Retinal pigment epithelial cell (primary cell): ENCODE measurements at regions not wholly inside any gene's neighbourhood (a gene's known extent, or its start where the extent isn't known, plus 50 kb on each side); places are given as distances from the start of the nearest gene placed in this dataset.

Experiments used
- DNase-seq: peaks from one replicate; pipeline ENCODE4 v3.0.0-alpha.2; 2010; ENCODE audit warnings: low read depth
- H3K4me3 ChIP-seq: 2 replicates; pipeline ENCODE4 v1.5.1; 2011; ENCODE audit warnings: mild to moderate bottlenecking, low read length, control low read depth, moderate library complexity
- TF ChIP-seq, protein P1 (sequence below): conservative IDR thresholded peaks from 2 replicates; pipeline ENCODE4 v1.5.1; 2011; ENCODE audit warnings: low read depth, low read length, control low read depth, inconsistent platforms

DNA sequence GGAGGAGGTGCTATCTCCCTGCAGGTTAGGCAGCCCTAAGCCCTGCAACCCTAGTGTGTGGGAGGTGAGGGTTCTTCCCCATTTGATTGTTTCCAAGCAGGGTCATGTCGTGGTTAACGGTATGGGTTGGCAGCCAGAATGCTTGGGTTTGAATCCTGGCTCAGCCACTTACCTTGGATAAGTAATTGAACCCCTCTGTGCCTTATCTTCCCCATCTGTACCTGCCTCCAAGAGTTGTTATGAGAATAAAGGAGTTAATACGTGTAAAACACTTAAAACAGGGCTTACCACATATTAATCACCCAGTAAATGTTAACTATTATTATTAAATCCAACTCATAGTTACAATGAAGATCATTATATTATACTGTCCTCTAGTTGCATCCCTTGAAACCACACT is 52.2 kb upstream of the SPATA31E1 start:
- DNase-seq: no peak
- no peak overlapping the region for H3K4me3 ChIP-seq
- TF ChIP-seq, protein P1, sequence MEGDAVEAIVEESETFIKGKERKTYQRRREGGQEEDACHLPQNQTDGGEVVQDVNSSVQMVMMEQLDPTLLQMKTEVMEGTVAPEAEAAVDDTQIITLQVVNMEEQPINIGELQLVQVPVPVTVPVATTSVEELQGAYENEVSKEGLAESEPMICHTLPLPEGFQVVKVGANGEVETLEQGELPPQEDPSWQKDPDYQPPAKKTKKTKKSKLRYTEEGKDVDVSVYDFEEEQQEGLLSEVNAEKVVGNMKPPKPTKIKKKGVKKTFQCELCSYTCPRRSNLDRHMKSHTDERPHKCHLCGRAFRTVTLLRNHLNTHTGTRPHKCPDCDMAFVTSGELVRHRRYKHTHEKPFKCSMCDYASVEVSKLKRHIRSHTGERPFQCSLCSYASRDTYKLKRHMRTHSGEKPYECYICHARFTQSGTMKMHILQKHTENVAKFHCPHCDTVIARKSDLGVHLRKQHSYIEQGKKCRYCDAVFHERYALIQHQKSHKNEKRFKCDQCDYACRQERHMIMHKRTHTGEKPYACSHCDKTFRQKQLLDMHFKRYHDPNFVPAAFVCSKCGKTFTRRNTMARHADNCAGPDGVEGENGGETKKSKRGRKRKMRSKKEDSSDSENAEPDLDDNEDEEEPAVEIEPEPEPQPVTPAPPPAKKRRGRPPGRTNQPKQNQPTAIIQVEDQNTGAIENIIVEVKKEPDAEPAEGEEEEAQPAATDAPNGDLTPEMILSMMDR: no peak

DNA sequence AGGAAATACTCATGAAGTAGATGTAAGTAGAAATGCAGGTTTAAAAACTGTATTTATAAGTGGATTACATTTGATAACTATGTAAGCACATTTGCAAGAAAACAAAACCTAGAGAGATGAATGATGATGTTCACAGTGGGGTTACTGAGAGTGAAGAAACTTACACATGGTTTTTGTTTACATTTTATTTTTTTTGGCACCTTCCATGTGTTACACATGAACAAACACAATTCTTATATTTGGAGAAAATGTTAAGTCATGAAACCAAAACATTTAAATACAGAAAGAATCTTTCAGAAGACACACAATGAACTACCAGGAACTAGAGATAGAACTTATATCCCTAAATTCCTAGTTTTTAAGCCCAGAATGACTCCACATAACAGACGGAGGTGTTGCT is 51.5 kb upstream of the SPATA31E1 start:
- no peak overlapping the region for H3K4me3 ChIP-seq
- no peak for DNase-seq
- TF ChIP-seq, protein P1: no peak
